A673 (cell line): ENCODE measurements at regions not wholly inside any gene's neighbourhood (a gene's known extent, or its start where the extent isn't known, plus 50 kb on each side); places are given as distances from the start of the nearest gene placed in this dataset.
"Not testable (repeated sequence)": the region's sequence is repeated elsewhere in the genome, so short reads cannot be mapped to it uniquely, and the experiment has no call there.

Experiments
- BruUV-seq: library from RNA; stranded (reverse); fragments of 400-500 nt; replicated peaks from 2 replicates; lab custom pipeline; 2021; lab: Mats Ljungman, UMichigan
- CTCF ChIA-PET: fragments of 300-600 bp; sonication (Branson Sonifier 250); formaldehyde crosslinking; loops from one replicate; lab custom pipeline; 2022; ENCODE audit warnings: antibody characterized with exemption; lab: Charles Lee
- POLR2A ChIA-PET: fragments of 300-600 bp; sonication (Branson Sonifier 250); formaldehyde crosslinking; loops from one replicate; lab custom pipeline; 2022; ENCODE audit warnings: antibody characterized with exemption; ENCODE audit not compliant: low non-redundant PET; lab: Charles Lee
- DNase-seq: peaks from one replicate; pipeline ENCODE4 v3.0.0-alpha.2; 2015; ENCODE audit warnings: low spot score
- H3K27ac ChIP-seq: fragments of 200-600 bp; sonication (generic); 2 replicates; pipeline ENCODE4 v1.5.1; 2016; ENCODE audit warnings: mixed run types, low read depth, mild to moderate bottlenecking, mixed read lengths, antibody characterized with exemption, low read length; ENCODE audit not compliant: poor library complexity, severe bottlenecking
- H3K27me3 ChIP-seq: fragments of 200-600 bp; sonication (generic); replicated peaks from 2 replicates; pipeline ENCODE4 v1.6.1; 2017; ENCODE audit warnings: mixed run types, low read depth, mild to moderate bottlenecking, mixed read lengths, antibody characterized with exemption, low read length; ENCODE audit not compliant: insufficient read depth, poor library complexity
- H3K36me3 ChIP-seq: fragments of 200-600 bp; sonication (generic); 2 replicates; pipeline ENCODE4 v1.6.1; 2016; ENCODE audit warnings: mixed run types, mild to moderate bottlenecking, mixed read lengths, antibody characterized with exemption, low read length; ENCODE audit not compliant: insufficient read depth, poor library complexity, severe bottlenecking
- H3K4me1 ChIP-seq: fragments of 200-600 bp; sonication (generic); 2 replicates; pipeline ENCODE4 v1.6.1; 2017; ENCODE audit warnings: mixed run types, mild to moderate bottlenecking, mixed read lengths, antibody characterized with exemption, low read length; ENCODE audit not compliant: insufficient read depth, poor library complexity, severe bottlenecking
- H3K4me3 ChIP-seq: fragments of 200-600 bp; sonication (generic); 2 replicates; pipeline ENCODE4 v1.5.1; 2016; ENCODE audit warnings: low read depth, mixed run types, mild to moderate bottlenecking, mixed read lengths, low read length; ENCODE audit not compliant: poor library complexity, severe bottlenecking
- H3K9me3 ChIP-seq: fragments of 200-600 bp; sonication (generic); 2 replicates; pipeline ENCODE4 v1.6.1; 2016; ENCODE audit warnings: mixed run types, low read depth, mild to moderate bottlenecking, mixed read lengths, antibody characterized with exemption, low read length; ENCODE audit not compliant: poor library complexity, severe bottlenecking
- EZH2 ChIP-seq: fragments of 200-600 bp; sonication (generic); IDR thresholded peaks from 2 replicates; pipeline ENCODE4 v1.6.1; 2017; ENCODE audit warnings: borderline replicate concordance, low read depth, mild to moderate bottlenecking, mixed read lengths, antibody characterized with exemption, low read length; ENCODE audit not compliant: poor library complexity, severe bottlenecking
- intact Hi-C: fragments of 100-400 bp; cut with micrococcal nuclease; formaldehyde crosslinking; loops from one replicate; pipeline ENCODE4 v1.10.0; 2022; ENCODE audit not compliant: unreplicated experiment
- TF ChIP-seq, protein P1 (sequence below): fragments of 300-800, 200-600 bp; sonication (generic); conservative IDR thresholded peaks from 2 replicates; pipeline ENCODE4 v1.5.1; 2017; ENCODE audit warnings: low read depth, mild to moderate bottlenecking, antibody characterized with exemption, low read length, moderate library complexity, mixed read lengths

DNA sequence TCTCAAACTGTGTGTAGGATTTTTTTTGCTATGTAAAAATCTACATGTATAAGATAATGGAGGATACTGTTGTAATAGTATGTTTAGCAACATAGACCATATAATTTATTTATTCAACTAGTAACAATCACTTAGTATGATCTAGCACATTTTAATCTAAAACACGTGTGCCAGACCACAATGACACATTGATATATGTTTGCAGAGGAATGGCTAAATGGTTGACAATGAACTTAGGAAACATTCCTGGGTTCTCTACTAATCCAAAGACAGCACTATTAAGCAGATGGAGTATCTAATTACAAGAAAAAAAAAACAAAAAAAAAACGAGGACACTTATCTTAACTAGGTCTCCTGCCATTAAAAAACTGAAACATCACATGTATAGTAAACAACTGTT, 261.7 kb upstream of the PAPPA start:
- Histone ChIP-seq H3K4me3 (no peak overlapping the region), H3K36me3 (no peaks in the 10 kb centered on the region), H3K4me1 (peaks cover 12% of the 10 kb centered on the region), H3K27ac (no peak overlapping the region), H3K27me3 (no peaks in the 10 kb centered on the region), H3K9me3 (peaks cover 12% of the 10 kb centered on the region)
- POLR2A ChIA-PET: no interaction called here
- CTCF ChIA-PET: no interaction called here
- no TSS peak for BruUV-seq
- TF ChIP-seq, protein P1, sequence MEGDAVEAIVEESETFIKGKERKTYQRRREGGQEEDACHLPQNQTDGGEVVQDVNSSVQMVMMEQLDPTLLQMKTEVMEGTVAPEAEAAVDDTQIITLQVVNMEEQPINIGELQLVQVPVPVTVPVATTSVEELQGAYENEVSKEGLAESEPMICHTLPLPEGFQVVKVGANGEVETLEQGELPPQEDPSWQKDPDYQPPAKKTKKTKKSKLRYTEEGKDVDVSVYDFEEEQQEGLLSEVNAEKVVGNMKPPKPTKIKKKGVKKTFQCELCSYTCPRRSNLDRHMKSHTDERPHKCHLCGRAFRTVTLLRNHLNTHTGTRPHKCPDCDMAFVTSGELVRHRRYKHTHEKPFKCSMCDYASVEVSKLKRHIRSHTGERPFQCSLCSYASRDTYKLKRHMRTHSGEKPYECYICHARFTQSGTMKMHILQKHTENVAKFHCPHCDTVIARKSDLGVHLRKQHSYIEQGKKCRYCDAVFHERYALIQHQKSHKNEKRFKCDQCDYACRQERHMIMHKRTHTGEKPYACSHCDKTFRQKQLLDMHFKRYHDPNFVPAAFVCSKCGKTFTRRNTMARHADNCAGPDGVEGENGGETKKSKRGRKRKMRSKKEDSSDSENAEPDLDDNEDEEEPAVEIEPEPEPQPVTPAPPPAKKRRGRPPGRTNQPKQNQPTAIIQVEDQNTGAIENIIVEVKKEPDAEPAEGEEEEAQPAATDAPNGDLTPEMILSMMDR: no peak
- no peak for TF ChIP-seq EZH2
- DNase-seq: no peak
- intact Hi-C loops: no loop called here

DNA sequence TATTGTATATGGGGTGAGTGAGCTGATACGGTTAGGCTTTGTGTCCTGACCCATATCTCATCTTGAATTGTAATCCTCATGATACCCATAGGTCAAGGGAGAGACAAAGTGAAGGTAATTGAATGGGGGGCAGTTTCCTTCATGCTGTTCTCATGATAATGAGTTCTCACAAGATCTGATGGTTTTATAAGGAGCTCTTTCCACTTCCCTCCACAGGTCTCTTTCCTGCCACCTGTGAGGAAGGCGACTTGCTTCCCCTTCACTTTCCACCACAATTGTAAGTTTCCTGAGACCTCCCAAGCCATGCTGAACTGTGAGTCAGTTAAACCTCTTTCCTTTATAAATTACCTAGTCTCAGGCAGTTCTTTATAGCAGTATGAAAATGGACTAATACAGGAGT, 255.1 kb upstream of the PAPPA start:
- H3K27me3 ChIP-seq, H3K36me3 ChIP-seq, intact Hi-C loops, H3K4me1 ChIP-seq, POLR2A ChIA-PET, H3K27ac ChIP-seq, DNase-seq, CTCF ChIA-PET, H3K4me3 ChIP-seq, H3K9me3 ChIP-seq, BruUV-seq: not testable (repeated sequence)

DNA sequence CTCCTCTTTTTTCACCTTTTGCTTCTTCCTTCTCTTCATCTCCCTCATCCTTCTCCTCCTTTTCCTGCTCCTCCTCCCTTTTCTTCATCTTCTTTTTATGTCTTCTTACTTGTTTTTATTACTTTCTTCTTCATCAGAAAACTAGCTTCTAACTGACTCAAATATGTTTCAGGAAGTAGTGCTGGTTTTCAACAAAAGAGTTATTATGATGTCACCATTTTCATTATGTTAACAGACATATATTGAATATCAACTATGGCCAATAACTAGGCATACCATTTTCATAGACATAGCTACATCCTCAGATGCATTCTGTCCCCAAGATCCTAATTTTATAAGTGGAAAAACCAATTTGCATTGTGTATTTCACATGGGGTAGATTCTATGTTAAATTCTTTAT, 252.9 kb upstream of the PAPPA start:
- no peak for TF ChIP-seq EZH2
- TF ChIP-seq, protein P1: no peak
- intact Hi-C loops: no loop called here
- Histone ChIP-seq H3K27me3 (no peaks in the 10 kb centered on the region), H3K36me3 (no peaks in the 10 kb centered on the region), H3K27ac (no peak overlapping the region), H3K9me3 (peaks cover 3% of the 10 kb centered on the region), H3K4me3 (no peak overlapping the region), H3K4me1 (no peaks in the 10 kb centered on the region)
- DNase-seq: no peak
- CTCF ChIA-PET: no interaction called here
- BruUV-seq: no TSS peak
- POLR2A ChIA-PET: no interaction called here

DNA sequence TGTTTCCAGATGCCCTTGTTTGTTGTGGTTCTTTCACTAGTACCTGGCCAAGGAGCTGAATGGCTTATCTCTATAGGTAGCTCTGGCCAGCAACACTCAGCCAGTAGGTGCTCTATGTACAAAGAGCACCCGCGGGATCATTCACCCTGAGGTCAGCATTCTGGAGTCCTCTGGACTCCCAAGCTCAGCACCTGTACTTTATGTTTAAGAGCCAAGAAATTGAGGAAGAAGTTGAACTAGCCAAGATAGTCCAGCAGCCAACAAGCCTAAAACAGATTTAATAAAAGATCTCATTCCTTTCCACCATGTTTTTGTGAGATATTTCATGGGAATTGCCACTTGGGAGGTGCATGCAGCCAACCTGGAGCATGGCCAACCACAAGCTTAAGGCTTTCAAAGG, 242.6 kb upstream of the PAPPA start:
- ChIA-PET POLR2A (no interaction called here), CTCF (no interaction called here)
- Histone ChIP-seq H3K4me3 (no peak overlapping the region), H3K27ac (no peak overlapping the region), H3K4me1 (no peaks in the 10 kb centered on the region), H3K36me3 (no peaks in the 10 kb centered on the region), H3K9me3 (no peaks in the 10 kb centered on the region), H3K27me3 (no peaks in the 10 kb centered on the region)
- DNase-seq: no peak
- intact Hi-C loops: no loop called here
- TF ChIP-seq EZH2: no peak
- TF ChIP-seq, protein P1: no peak
- BruUV-seq: no TSS peak
